Fibroblast of villous mesenchyme (primary cell): ENCODE measurements at regions not wholly inside any gene's neighbourhood (a gene's known extent, or its start where the extent isn't known, plus 50 kb on each side); places are given as distances from the start of the nearest gene placed in this dataset.
A peak's percentile ranks its signal among the peaks of the same experiment; 100 is the strongest.

Source experiments
- DNase-seq: peaks from one replicate; pipeline ENCODE4 v3.0.0-alpha.2; 2010; ENCODE audit warnings: low read depth
- H3K4me3 ChIP-seq: 2 replicates; pipeline ENCODE4 v1.5.1; 2011; ENCODE audit warnings: low read depth, mild to moderate bottlenecking, low read length
- CTCF ChIP-seq: IDR thresholded peaks from 2 replicates; pipeline ENCODE4 v1.5.1; 2012; ENCODE audit warnings: low read depth, mild to moderate bottlenecking, low read length; ENCODE audit not compliant: insufficient read depth

GRCh38 chr21:29396951-29397455, 98.3 kb downstream of the BACH1 start:
- no peak overlapping the region for H3K4me3 ChIP-seq

GRCh38 chr21:29403301-29403700, 104.6 kb downstream of the BACH1 start:
- DNase-seq = no peak
- H3K4me3 ChIP-seq = no peak overlapping the region

More at GRCh38 chr21:29396951-29397455, 98.3 kb downstream of the BACH1 start:
- TF ChIP-seq CTCF = no peak
- no peak for DNase-seq

GRCh38 chr21:29403922-29404538, 105.3 kb downstream of the BACH1 start:
- TF ChIP-seq CTCF = no peak
- DNase-seq = peak; percentile 28
- no peak overlapping the region for H3K4me3 ChIP-seq

More at GRCh38 chr21:29403301-29403700, 104.6 kb downstream of the BACH1 start:
- TF ChIP-seq CTCF = no peak

GRCh38 chr21:29405503-29406122, 106.9 kb downstream of the BACH1 start:
- DNase-seq = no peak
- no peak overlapping the region for H3K4me3 ChIP-seq
- no peak for TF ChIP-seq CTCF

GRCh38 chr21:29406385-29406784, 107.7 kb downstream of the BACH1 start:
- H3K4me3 ChIP-seq = no peak overlapping the region
- no peak for TF ChIP-seq CTCF
- peak; percentile 10 for DNase-seq

GRCh38 chr21:29407571-29407970, 108.8 kb downstream of the BACH1 start:
- no peak for DNase-seq
- no peak overlapping the region for H3K4me3 ChIP-seq
- no peak for TF ChIP-seq CTCF
